ENCODE measurements at regions not wholly inside any gene's neighbourhood (a gene's known extent, or its start where the extent isn't known, plus 50 kb on each side); places are given as distances from the start of the nearest gene placed in this dataset.

DNA sequence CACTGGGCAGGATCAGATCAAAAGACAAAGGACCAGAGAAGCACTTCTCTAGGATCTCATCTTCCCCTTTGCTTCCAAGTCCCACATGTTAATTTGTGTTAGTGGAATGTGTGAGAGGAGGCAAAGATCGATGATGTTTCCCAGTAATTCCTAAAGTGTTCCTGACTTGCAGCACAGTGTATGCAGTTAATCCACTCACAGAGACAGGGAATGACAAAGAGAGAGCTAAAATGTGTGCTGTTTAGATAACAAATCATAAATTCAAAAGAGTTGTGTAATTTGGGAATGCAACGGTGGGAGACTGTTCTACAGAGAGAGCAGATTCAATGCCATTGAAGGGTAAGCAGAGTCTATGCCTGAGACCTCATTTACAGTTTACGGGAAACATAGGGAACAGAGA is 132.0 kb upstream of the SVIL start:
- no peak overlapping the region for H3K27ac ChIP-seq

DNA sequence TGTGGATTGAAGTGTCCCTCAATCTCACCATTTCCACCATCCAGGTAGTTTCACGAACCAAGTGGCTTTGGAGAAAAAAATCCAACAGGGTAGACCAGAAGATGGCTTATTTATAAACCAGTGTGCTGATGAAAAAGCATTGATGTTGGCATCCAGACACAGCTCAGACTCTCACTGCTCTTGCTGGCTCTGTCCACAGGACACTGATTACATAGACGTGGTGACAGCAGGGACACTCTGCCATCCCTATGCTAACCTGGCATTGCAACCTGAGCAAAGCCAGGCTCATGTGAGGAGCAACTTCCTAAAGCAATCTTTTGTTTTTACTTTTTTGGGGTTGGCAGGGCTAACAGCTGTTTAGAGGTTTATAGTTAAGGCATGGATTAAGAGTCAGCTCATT is 130.6 kb upstream of the SVIL start:
- no peaks in the 10 kb centered on the region for H3K4me1 ChIP-seq
- H3K4me3 ChIP-seq (replicated peaks in 1 of 3), result no peak overlapping the region
- 75 to 85% methylated on average over 2 of the region's 2 CpGs for WGBS, 2 donors
- no peak for DNase-seq
- no peak overlapping the region for H3K27ac ChIP-seq
- no peaks in the 10 kb centered on the region for H3K27me3 ChIP-seq
- no peaks in the 10 kb centered on the region for H3K36me3 ChIP-seq
- H3K9me3 ChIP-seq, result no peaks in the 10 kb centered on the region
- intact Hi-C loops (cut with DNase I), result no loop called here
- TF ChIP-seq, protein P1, sequence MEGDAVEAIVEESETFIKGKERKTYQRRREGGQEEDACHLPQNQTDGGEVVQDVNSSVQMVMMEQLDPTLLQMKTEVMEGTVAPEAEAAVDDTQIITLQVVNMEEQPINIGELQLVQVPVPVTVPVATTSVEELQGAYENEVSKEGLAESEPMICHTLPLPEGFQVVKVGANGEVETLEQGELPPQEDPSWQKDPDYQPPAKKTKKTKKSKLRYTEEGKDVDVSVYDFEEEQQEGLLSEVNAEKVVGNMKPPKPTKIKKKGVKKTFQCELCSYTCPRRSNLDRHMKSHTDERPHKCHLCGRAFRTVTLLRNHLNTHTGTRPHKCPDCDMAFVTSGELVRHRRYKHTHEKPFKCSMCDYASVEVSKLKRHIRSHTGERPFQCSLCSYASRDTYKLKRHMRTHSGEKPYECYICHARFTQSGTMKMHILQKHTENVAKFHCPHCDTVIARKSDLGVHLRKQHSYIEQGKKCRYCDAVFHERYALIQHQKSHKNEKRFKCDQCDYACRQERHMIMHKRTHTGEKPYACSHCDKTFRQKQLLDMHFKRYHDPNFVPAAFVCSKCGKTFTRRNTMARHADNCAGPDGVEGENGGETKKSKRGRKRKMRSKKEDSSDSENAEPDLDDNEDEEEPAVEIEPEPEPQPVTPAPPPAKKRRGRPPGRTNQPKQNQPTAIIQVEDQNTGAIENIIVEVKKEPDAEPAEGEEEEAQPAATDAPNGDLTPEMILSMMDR (IDR thresholded peaks at IDR 0.05), result no peak
- no peak for TF ChIP-seq POLR2A (IDR thresholded peaks at IDR 0.05)

More for the DNA sequence above, 132.0 kb upstream of the SVIL start:
- intact Hi-C loops (cut with DNase I), result no loop called here
- TF ChIP-seq, protein P1 (IDR thresholded peaks at IDR 0.05), result no peak
- no peak for TF ChIP-seq POLR2A (IDR thresholded peaks at IDR 0.05)
- 80 to 88% methylated on average over 3 of the region's 3 CpGs for WGBS, 2 donors
- Histone ChIP-seq H3K4me3 (replicated peaks in 1 of 3) (no peak overlapping the region), H3K9me3 (no peaks in the 10 kb centered on the region), H3K4me1 (no peaks in the 10 kb centered on the region), H3K36me3 (no peaks in the 10 kb centered on the region), H3K27me3 (no peaks in the 10 kb centered on the region)
- no peak for DNase-seq

DNA sequence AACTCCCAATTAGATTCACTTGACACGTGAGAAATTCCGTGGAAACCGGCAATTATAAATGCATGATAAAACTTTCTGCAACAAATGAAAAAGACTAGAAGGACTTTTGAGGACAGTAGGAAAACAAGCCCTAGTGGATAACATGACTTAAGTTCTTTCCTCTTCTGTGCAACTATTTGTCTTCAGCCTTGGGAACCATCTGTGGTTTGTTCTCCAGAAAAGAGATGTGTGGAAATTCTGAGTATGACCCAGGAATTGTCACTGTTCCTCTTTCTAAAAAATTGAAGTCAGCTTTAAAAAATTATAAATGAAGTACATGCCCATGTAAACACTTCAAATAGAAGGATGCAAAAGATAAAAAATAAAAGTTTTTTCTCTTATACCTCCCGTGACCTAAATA is 128.6 kb upstream of the SVIL start:
- no peak overlapping the region for H3K27ac ChIP-seq
- no peaks in the 10 kb centered on the region for H3K9me3 ChIP-seq
- H3K36me3 ChIP-seq, result no peaks in the 10 kb centered on the region
- 79 to 89% methylated on average over 4 of the region's 4 CpGs for whole genome bisulfite sequencing, 2 donors
- no peak for DNase-seq
- no peaks in the 10 kb centered on the region for H3K27me3 ChIP-seq
- TF ChIP-seq, protein P1 (IDR thresholded peaks at IDR 0.05), result no peak
- intact Hi-C loops (cut with DNase I), result no loop called here
- no peak overlapping the region for H3K4me3 ChIP-seq (replicated peaks in 1 of 3)
- H3K4me1 ChIP-seq, result no peaks in the 10 kb centered on the region

DNA sequence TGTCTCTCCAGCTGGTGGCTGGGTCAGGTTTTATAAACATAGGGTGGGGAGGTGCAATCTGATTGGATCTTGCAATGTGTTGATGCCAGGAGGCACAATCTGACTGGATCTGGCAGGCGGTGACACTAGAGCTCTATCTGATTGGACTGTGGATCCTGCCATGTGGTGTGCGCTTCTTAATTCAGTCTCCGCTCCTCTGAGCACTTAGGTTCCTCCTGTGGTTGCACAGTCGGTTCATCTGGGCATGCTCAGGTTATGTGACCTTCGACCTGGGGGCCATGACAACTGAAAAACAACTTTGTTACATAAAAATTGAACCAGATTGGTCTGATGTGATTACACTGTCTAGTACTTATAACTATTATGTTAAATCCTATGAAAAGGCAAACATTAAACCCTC is 127.1 kb upstream of the SVIL start:
- intact Hi-C loops (cut with DNase I), result no loop called here
- Histone ChIP-seq H3K4me1 (peaks cover 0 to 10% of the 10 kb centered on the region in 2 donors), H3K27me3 (no peaks in the 10 kb centered on the region), H3K9me3 (no peaks in the 10 kb centered on the region), H3K27ac (no peak overlapping the region), H3K4me3 (replicated peaks in 1 of 3) (no peak overlapping the region), H3K36me3 (no peaks in the 10 kb centered on the region)
- TF ChIP-seq, protein P1 (IDR thresholded peaks at IDR 0.05), result no peak
- TF ChIP-seq POLR2A (IDR thresholded peaks at IDR 0.05), result no peak
- no peak for DNase-seq
- 98 to 99% methylated on average over 5 of the region's 5 CpGs for WGBS, 2 donors

DNA sequence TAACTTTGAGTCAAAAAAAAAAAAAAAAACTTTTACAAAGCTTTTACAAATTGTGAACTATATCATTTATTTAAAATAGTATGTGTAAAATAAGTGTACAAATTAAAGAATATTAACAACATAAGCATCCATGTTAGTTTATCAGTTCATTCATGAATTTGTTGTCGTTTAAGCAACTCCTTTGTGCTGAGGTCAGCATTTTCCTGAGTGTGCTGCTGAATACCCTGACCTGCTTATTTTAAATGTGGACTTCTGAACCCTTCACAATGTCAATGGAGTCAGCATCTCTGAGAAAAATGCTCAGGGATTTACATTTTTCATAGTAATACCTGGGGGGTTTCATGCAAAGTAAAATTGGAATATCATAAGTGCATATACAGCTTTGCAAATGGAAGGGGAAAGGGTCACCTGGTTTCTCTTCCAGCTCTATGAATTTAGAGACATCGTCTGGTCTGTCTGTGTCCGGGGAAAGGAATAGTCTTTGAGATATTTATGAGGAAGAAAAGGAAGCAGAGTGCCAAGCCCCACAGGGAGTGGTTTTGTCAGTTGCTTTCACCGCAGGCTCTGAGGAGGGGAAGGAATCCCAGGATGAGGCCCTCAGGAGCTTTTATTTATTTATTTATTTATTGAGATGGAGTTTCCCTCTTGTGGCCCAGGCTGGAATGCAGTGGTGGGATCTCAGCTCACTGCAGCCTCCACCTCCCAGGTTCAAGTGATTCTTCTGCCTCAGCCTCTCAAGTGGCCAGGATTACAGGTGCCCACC is 125.5 kb upstream of the SVIL start:
- intact Hi-C loops (cut with DNase I), result no loop called here
- Histone ChIP-seq H3K27me3 (no peaks in the 10 kb centered on the region), H3K9me3 (no peaks in the 10 kb centered on the region), H3K27ac (no peak overlapping the region), H3K4me1 (peaks cover 0 to 10% of the 10 kb centered on the region in 2 donors), H3K36me3 (no peaks in the 10 kb centered on the region), H3K4me3 (replicated peaks in 1 of 3) (no peak overlapping the region)
- TF ChIP-seq, protein P1 (IDR thresholded peaks at IDR 0.05), result no peak
- WGBS, 2 donors, result 81 to 82% methylated on average over 4 of the region's 4 CpGs
- DNase-seq, result no peak

All from thyroid gland (tissue), 4 donors.